Left ventricle myocardium inferior (tissue), 1 donor: ENCODE measurements at regions not wholly inside any gene's neighbourhood (a gene's known extent, or its start where the extent isn't known, plus 50 kb on each side); places are given as distances from the start of the nearest gene placed in this dataset.

ENCODE experiments used
- DNase-seq: peaks from one replicate; pipeline ENCODE4 v3.0.0-alpha.2; 2020
- H3K27ac ChIP-seq: fragments of 200-600 bp; replicated peaks from 2 replicates; pipeline ENCODE4 v1.8.0; 2021
- H3K27me3 ChIP-seq: fragments of 200-600 bp; 2 replicates; pipeline ENCODE4 v1.8.0; 2021; ENCODE audit warnings: low read depth
- H3K36me3 ChIP-seq: fragments of 200-600 bp; 2 replicates; pipeline ENCODE4 v1.8.0; 2021
- H3K4me1 ChIP-seq: fragments of 200-600 bp; 2 replicates; pipeline ENCODE4 v1.8.0; 2021
- H3K4me3 ChIP-seq: fragments of 200-600 bp; 2 replicates; pipeline ENCODE4 v1.8.0; 2021; ENCODE audit warnings: mild to moderate bottlenecking, moderate library complexity
- H3K9me3 ChIP-seq: fragments of 200-600 bp; replicated peaks from 2 replicates; pipeline ENCODE4 v1.8.0; 2021
- intact Hi-C: fragments of 100-400 bp; cut with micrococcal nuclease; formaldehyde crosslinking; loops from one replicate; pipeline ENCODE4 v1.11.0; 2022
- TF ChIP-seq, protein P1 (sequence below): fragments of 200-600 bp; IDR thresholded peaks from 2 replicates; pipeline ENCODE4 v1.8.0; 2021; ENCODE audit warnings: antibody characterized with exemption, mild to moderate bottlenecking, borderline replicate concordance
- donor health status: DM: no; HTN: yes; CAD: no; lungs with severe emphysema.

DNA sequence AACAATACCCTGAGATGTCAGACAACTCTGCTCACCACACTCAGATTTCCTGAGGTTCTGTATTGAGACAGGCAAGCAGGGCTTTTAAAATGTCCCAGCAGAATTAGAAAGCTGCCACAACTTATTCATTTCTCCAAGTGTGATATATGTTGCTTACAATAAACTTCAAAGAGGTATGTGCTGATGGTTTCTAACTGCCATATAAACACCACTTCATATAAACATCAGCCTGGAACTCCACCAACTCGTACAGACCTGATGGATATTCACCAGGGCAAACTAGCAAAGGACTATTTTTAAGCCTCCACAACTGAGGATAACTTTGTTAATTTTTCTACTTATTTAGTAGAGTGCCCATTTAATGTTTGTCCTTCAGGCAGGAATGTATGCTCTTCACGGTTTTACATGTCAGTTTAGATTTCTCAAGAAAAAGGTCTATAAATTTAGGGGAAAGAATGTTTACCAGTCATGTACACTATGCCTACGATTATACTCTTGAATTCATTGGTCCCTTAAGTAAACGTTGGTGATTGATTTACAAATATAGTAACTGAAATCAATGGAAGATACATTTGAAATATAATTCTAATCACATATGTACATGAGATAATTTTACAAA is 109.6 kb upstream of the ABI3BP start:
- Histone ChIP-seq H3K27me3 (no peaks in the 10 kb centered on the region), H3K9me3 (peaks cover 4% of the 10 kb centered on the region), H3K4me3 (no peak overlapping the region), H3K27ac (no peak overlapping the region), H3K36me3 (no peaks in the 10 kb centered on the region), H3K4me1 (no peaks in the 10 kb centered on the region)
- DNase-seq = no peak
- TF ChIP-seq, protein P1, sequence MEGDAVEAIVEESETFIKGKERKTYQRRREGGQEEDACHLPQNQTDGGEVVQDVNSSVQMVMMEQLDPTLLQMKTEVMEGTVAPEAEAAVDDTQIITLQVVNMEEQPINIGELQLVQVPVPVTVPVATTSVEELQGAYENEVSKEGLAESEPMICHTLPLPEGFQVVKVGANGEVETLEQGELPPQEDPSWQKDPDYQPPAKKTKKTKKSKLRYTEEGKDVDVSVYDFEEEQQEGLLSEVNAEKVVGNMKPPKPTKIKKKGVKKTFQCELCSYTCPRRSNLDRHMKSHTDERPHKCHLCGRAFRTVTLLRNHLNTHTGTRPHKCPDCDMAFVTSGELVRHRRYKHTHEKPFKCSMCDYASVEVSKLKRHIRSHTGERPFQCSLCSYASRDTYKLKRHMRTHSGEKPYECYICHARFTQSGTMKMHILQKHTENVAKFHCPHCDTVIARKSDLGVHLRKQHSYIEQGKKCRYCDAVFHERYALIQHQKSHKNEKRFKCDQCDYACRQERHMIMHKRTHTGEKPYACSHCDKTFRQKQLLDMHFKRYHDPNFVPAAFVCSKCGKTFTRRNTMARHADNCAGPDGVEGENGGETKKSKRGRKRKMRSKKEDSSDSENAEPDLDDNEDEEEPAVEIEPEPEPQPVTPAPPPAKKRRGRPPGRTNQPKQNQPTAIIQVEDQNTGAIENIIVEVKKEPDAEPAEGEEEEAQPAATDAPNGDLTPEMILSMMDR = no peak
- intact Hi-C loops = no loop called here

DNA sequence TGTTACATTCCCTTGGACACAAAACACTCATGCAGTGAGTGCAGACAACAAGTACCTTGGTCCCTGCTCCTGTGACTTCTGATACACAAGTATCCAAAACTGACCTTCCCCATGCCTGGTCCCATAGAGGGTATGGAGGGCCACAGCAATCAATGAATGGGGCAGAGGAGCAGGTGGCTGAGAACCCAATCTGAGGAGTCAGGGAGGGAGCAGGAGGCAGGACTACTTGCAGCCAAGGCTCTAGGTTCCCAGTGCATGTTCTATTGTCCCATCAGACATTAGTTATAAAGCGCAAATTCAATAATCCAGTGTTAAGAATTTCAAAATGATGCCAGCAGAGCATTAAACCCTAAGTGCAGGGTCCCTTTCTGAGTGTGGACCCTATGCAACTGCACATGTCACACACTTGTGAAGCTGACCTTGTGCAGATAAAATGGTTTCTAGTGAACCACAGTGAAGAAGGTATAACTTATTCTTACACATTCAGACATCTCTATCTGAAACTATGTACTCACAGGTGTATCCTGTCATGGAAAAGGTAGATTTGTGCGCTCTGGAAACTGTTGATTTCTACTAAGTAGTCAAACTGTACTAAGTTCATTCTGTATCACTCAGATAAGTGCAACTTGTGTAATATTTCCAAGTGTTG is 107.3 kb upstream of the ABI3BP start:
- no peaks in the 10 kb centered on the region for H3K27me3 ChIP-seq
- intact Hi-C loops = no loop called here
- no peaks in the 10 kb centered on the region for H3K36me3 ChIP-seq
- TF ChIP-seq, protein P1 = no peak
- no peaks in the 10 kb centered on the region for H3K9me3 ChIP-seq
- no peak overlapping the region for H3K4me3 ChIP-seq
- no peak overlapping the region for H3K27ac ChIP-seq
- no peak for DNase-seq
- H3K4me1 ChIP-seq = no peaks in the 10 kb centered on the region

DNA sequence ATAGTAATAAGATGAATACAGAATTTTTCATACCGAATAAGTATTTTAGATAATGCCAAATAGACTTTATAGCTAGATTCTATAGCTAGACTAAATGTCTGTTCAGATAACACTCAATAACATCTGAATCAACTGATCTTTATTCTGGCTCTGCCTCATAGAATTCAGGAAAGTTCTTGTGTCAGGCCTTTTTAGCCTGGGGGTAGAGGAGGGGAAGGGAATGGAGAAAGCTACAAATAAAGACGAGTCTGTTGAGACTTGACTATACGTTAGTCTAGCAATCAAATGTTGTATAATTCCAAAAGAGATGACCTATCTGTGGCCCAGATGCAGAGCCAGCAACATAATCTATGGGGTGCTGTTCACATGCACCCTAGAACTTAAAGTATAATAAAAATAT is 106.6 kb upstream of the ABI3BP start:
- intact Hi-C loops = no loop called here
- TF ChIP-seq, protein P1 = no peak
- no peaks in the 10 kb centered on the region for H3K9me3 ChIP-seq

DNA sequence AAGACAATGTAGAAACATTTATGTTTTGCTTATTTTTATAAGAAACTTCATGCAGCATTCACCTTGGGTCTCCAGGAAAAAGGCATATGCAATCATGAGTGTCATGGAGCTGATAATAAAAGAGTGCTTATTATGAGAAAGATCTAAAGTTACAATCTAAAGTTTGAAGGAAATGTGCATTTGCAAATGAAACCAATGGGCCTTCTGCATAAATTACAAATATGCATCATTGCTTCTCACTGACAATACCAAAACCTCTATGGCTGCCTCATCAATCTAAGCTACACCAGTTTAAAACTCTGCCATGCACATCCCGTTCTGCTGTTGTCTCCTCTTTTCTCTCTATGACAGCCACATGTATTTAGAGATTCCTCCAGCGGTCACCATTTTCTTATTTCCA is 103.2 kb upstream of the ABI3BP start:
- TF ChIP-seq, protein P1 = no peak
- no peaks in the 10 kb centered on the region for H3K9me3 ChIP-seq
- H3K4me3 ChIP-seq = no peak overlapping the region
- intact Hi-C loops = no loop called here
- H3K4me1 ChIP-seq = no peaks in the 10 kb centered on the region
- no peak for DNase-seq
- no peaks in the 10 kb centered on the region for H3K36me3 ChIP-seq
- H3K27ac ChIP-seq = no peak overlapping the region
- H3K27me3 ChIP-seq = no peaks in the 10 kb centered on the region

More for the DNA sequence above, 106.6 kb upstream of the ABI3BP start:
- no peak overlapping the region for H3K4me3 ChIP-seq
- no peaks in the 10 kb centered on the region for H3K27me3 ChIP-seq
- H3K27ac ChIP-seq = no peak overlapping the region
- DNase-seq = no peak
- no peaks in the 10 kb centered on the region for H3K4me1 ChIP-seq
- H3K36me3 ChIP-seq = no peaks in the 10 kb centered on the region

DNA sequence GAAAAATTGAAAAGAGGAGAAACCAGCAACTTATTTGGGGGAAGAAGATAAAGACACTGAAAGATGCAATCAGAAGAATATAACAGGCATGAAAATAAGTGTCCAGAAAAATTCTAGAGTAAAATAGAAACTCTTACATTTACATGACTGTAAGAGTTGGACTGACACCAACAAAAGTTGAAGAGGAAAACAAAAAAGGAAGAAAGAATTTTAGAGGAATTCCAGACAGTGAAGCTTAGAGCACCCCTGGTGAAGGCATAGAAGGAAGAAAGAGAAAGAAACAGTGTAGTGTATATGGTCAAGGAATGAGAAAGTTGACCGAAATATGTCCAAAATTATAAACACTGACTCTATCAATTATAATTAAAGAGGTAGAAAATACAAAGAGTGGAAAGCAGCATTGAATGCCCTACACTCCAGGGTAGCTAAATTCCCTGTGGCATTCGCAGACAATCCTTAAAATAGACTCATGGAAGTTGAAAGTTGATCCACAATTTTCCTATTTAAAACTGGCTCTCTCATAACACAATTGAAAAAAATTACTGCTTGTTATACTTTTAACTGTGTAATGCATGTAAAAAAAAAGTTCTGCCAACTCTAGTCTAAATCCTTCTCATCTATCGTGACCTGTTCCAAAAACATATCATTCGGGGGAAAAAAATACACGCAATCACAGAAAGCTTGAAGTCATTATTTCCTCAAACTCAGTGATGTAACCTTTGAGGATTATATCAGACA is 102.6 kb upstream of the ABI3BP start:
- Histone ChIP-seq H3K36me3 (no peaks in the 10 kb centered on the region), H3K27me3 (no peaks in the 10 kb centered on the region), H3K4me1 (no peaks in the 10 kb centered on the region), H3K27ac (no peak overlapping the region), H3K4me3 (no peak overlapping the region), H3K9me3 (no peaks in the 10 kb centered on the region)
- intact Hi-C loops = no loop called here
- DNase-seq = no peak
- TF ChIP-seq, protein P1 = no peak
